Iris pigment epithelial cell (primary cell): ENCODE measurements at regions not wholly inside any gene's neighbourhood (a gene's known extent, or its start where the extent isn't known, plus 50 kb on each side); places are given as distances from the start of the nearest gene placed in this dataset.
A peak's percentile ranks its signal among the peaks of the same experiment; 100 is the strongest.

Experiments
- DNase-seq: peaks from one replicate; pipeline ENCODE4 v3.0.0-alpha.2; 2011; ENCODE audit warnings: low read depth

- no peak for DNase-seq
These were observed 284.9 kb upstream of the ADAMTS5 start for GRCh38 chr21:27251752-27252151.

DNA sequence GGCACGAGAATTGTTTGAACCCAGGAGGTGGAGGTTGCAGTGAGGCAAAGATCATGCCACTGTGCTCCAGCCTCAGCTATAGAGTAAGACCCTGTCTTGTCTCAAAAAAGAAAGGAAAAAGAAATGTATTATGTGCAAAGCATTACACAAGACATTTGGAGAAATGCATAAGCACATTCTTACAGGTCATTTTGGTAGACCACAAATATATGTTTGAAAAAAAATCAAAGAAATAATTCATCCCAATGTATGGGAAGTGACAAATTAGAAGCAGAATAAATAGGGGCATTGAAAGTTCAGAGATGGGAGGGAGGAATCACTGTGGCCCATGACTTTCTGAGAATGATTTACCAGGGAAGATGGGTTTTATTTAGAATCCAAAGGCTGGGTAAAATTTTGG lies 283.5 kb upstream of the ADAMTS5 start:
- DNase-seq = no peak

- DNase-seq = peak; percentile 16
These were observed 281.9 kb upstream of the ADAMTS5 start for GRCh38 chr21:27248814-27249213.

DNA sequence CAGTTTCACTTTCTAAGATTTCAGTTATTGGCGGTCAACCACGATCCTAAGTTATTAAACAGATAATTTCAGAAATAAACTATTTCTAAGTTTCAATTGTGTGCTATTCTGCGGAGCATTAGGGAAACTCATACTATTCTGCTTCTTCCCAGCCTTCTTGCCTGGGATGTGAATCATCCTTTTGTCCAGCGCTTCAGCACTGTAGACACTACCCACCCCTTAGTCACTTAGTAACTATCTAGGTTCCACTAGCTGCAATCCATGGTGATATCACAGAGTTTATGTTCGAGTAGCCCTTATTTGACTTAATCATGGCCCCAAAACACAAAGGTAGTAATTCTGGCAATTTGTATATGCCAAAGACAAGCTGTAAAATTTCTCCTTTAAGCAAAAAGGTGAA lies 279.9 kb upstream of the ADAMTS5 start:
- peak; percentile 59 for DNase-seq

- no peak for DNase-seq
These were observed 277.9 kb upstream of the ADAMTS5 start for GRCh38 chr21:27244776-27245175.

GRCh38 chr21:27244352-27244751 lies 277.5 kb upstream of the ADAMTS5 start:
- DNase-seq = peak; percentile 4

DNA sequence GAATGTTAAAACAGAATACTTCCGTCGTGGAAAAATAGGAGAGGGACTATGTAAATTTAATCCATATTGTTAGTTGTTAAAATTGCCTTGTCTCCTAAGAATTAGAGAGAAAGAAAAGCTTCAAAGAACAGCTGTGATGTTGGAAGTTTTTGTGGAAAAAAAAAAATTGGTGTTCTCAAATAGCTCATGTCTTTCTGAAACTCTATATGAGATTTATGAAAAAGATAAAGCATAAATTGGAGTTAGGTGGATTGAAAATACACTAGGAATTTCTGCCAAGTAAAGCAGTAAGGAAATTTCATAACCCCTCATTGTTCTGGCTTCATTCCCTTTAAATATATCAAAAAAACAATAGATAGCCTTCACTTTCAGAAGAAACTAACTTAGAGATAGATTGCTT lies 274.0 kb upstream of the ADAMTS5 start:
- no peak for DNase-seq

GRCh38 chr21:27233514-27234115 lies 266.7 kb upstream of the ADAMTS5 start:
- no peak for DNase-seq

DNA sequence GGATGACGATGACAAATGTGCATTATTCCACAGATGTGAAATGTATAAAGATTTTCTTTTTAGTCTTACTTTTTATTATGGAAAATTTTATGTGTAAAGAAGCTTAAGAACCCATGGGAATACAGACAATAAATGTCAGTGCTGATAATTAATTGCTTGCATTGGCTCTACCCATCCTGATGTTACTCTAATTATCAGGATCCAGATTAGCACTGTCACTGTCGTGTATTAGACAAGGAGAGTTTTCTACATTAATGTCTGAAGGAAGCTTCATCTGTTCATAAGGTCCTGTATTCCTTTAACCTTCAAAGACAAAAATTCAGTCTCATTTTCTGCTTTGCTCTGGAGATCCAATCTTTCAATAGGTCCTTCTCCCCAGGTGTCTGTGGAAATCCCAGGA lies 259.1 kb upstream of the ADAMTS5 start:
- DNase-seq = no peak

DNA sequence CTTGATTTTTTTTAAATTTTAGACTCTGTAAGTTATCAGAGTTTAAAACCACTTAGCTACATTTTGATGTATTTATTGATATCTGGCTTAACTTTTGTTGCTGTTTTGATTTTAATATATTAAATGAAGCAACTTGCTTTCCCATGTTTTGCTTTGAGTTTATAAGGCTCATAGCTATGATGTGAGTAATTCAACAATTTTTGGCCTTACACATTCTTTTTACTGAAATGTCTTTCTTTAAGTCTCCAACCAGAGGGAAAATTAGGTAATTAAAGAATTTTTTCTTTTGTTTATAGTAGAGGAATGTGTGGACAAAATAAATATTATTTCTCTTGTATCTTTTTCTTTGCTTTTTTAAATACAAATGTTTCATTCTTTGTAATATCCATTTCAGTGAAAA lies 258.3 kb upstream of the ADAMTS5 start:
- peak; percentile 60 for DNase-seq

DNA sequence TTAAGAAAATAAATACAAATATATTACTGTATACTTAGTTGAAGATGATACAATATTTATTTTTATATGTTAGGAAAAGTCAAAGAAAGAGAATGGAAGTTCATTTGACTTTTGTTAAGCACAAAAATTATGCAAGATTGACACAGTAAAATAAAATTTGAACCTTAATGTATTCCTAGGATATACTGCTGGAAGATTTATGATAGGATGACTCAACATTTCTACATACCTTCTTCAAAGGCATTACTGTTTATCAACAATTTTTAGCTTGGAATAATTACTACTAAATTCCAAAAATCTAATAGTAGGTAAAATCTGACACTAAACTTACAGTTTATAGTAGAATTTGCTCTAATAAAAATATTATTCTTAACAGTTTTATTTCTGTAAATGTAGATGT lies 257.3 kb upstream of the ADAMTS5 start:
- DNase-seq = no peak

DNA sequence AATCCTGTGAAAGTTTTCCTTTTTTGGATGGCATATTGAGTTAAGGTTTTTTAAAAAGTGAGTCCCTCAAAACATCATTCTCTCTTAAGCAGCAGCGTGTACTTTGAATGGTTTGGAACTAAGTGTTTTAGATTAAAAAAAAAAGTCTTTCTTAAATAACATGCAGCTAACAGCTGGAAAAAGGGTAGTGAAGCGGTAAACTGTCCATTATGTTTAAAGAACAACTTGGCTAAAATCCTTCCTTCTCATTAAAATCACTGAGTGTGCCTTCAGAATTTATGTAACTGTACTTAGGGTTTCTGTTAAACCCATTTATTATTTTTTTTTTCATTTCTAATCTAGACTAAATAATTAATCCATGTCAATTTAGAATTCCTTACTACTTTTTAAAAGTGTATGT lies 254.2 kb upstream of the ADAMTS5 start:
- no peak for DNase-seq

DNA sequence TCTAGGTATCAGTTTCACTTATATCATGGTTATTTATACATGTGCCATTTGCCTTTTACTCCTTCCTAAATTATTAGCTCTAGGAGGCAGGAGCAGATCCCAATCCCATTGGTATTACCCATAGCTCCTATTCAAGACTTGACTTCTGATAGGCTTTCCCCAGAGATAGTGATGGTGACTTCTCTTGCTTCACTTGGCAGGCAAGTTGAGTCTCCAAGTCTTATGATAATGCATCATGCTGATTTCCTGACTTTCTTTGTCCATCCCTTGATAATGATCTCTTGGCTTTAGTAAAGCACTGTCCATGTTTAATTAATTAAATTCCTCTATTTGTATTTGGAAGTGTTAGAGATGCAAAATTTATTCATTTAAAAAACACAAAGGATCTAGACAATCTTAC lies 253.5 kb upstream of the ADAMTS5 start:
- no peak for DNase-seq

- DNase-seq = peak; percentile 76
These were observed 252.2 kb upstream of the ADAMTS5 start for GRCh38 chr21:27219068-27219467.

GRCh38 chr21:27213303-27213702 lies 246.4 kb upstream of the ADAMTS5 start:
- no peak for DNase-seq

GRCh38 chr21:27212441-27212840 lies 245.6 kb upstream of the ADAMTS5 start:
- DNase-seq = no peak

DNA sequence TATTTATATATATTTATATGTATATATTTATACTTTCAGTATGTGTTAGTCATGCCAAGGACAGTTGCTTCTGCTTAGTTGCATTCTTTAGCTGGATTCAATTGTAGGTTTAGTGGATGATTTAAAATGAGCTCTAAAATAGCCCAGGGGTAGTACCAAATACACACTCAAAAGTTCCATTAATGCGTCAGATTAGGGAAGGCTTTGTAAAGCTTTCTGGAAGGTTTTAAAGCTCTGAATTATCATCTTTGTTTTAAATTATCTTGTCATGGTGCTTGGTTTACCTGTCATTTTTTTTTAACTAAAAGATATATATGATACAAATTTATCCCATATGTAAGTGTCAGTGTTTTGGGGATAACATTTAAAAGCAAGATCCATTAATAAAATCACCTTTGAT lies 242.7 kb upstream of the ADAMTS5 start:
- DNase-seq = no peak

DNA sequence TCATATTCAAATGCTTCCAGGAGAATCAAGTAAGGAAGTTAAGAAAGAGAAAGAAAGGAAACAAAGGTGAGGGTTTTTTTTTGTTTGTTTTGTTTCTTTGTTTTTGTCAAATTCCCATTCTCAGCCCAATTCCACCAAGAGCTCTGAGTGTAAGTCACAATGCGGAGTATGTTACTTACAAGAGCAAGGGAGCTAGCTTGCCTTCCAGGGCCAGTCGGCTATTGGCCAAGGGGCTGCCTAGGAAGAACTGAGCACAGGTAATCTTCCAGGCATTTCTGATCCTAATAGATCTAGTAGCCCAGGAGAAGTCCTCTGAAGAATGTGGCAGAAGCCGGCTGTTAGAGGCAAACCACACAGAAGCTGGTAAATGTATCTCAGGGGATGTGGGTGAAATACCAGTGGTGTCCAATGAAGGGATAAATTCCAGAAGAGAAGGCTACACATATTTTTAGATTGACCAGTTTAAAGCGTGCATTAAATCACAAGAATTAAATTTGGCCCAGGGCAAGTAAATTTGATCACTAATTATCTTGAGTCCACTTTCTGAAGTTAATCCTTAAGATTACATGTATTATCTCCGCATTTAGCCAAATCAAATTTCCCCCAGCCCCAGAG lies 239.6 kb upstream of the ADAMTS5 start:
- DNase-seq = peak; percentile 27

DNA sequence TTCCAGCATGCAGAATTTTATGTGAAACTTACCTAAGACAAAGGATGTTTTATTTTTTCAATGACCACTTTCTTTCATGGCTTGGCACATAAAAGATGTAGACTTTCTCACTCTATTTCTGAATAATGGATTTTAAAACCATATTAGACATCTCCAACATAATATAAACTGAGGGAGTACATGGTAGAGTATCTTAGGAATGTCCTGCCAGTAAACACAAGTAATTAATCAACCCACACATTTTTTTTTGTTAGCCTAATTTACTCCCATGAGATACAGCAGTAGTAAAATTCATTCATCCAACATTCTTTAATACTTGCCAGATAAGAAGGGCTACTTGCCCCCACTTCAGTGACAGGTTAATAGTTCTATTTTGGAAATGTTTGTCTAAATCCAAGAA lies 235.4 kb upstream of the ADAMTS5 start:
- no peak for DNase-seq

DNA sequence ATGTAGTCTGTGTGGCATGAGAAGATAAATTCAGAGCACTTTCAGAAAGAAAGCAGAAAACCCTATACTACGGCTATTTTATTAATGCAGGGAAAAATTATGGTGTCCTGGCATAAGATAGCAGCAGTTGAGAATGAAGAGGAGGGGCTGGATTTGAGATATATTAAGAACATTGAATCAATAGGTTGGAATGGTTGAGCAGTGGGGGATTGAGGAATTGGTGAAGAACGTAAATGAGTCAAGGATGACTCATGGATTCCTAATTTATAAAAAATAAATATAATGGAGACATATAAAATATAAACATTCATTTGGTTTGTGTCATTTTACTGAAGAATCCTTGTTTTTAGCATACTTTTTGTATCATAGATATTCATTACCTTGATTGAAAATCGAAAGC lies 234.3 kb upstream of the ADAMTS5 start:
- DNase-seq = peak; percentile 38

DNA sequence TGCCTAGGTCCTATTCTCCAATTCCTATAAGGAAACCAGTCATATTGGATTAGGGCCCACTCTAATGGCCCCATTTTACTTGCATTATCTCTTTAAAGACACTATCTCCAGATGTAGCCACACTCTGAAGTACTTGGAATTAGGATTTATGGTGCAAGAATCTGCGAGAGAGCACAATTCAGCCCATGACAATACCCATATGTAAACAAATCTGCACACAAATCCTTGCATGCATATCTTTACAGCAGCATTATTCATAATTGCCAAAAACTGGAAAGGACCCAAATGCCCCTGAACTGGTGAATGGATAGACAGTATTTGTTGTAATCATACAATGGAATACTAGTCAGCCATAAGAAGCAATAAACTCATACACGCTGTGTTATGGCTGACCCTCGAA lies 229.8 kb upstream of the ADAMTS5 start:
- DNase-seq = no peak

GRCh38 chr21:27192281-27192949 lies 225.5 kb upstream of the ADAMTS5 start:
- no peak for DNase-seq

GRCh38 chr21:27190601-27191000 lies 223.7 kb upstream of the ADAMTS5 start:
- peak; percentile 38 for DNase-seq

- no peak for DNase-seq
These were observed 223.0 kb upstream of the ADAMTS5 start for GRCh38 chr21:27189870-27190269.
